H1 (cell line): ENCODE measurements at regions not wholly inside any gene's neighbourhood (a gene's known extent, or its start where the extent isn't known, plus 50 kb on each side); places are given as distances from the start of the nearest gene placed in this dataset.
"Not testable (repeated sequence)": the region's sequence is repeated elsewhere in the genome, so short reads cannot be mapped to it uniquely, and the experiment has no call there.

Experiments
- CTCF ChIA-PET: fragments of 300-600 bp; sonication (Branson Sonifier 250); formaldehyde crosslinking; loops from one replicate; lab custom pipeline; 2021; ENCODE audit not compliant: partially characterized antibody; lab: Charles Lee
- POLR2A ChIA-PET: fragments of 300-600 bp; sonication (Branson Sonifier 250); formaldehyde crosslinking; loops from one replicate; lab custom pipeline; 2021; ENCODE audit warnings: inconsistent platforms; ENCODE audit not compliant: partially characterized antibody; lab: Charles Lee
- DNase-seq, 2 experiments: peaks; one replicate each; pipeline versions ENCODE4 v3.0.0 to v3.0.0-alpha.2; 2010 to 2022; ENCODE audit warnings: low spot score in 2 of 2, low read depth in 1 of 2, mixed read lengths in 1 of 2
- FAIRE-seq: peaks from 2 replicates; lab custom pipeline; 2011; peaks lifted over from hg19 to GRCh38; lab: Jason Lieb, UNC
- H2AFZ ChIP-seq: 2 replicates; pipeline ENCODE4 v1.8.1; 2012; ENCODE audit warnings: low read length, inconsistent platforms
- H2AK5ac ChIP-seq: 2 replicates; pipeline ENCODE4 v1.6.1; 2013; ENCODE audit warnings: low read depth, low read length
- H2BK120ac ChIP-seq: replicated peaks from 2 replicates; pipeline ENCODE3; 2013; ENCODE audit warnings: low read depth, low read length, inconsistent platforms
- H2BK12ac ChIP-seq: 2 replicates; pipeline ENCODE4 v1.6.1; 2013; ENCODE audit warnings: low read depth, low read length
- H2BK15ac ChIP-seq: 2 replicates; pipeline ENCODE4 v1.6.1; 2013; ENCODE audit warnings: low read length
- H2BK20ac ChIP-seq: 2 replicates; pipeline ENCODE4 v1.6.1; 2013; ENCODE audit warnings: low read length
- H2BK5ac ChIP-seq: 2 replicates; pipeline ENCODE4 v1.6.1; 2013; ENCODE audit warnings: low read depth, low read length
- H3K14ac ChIP-seq: 2 replicates; pipeline ENCODE4 v1.6.1; 2013; ENCODE audit warnings: inconsistent platforms; ENCODE audit not compliant: insufficient read length
- H3K18ac ChIP-seq: 2 replicates; pipeline ENCODE4 v1.6.1; 2013; ENCODE audit warnings: low read length; ENCODE audit errors: extremely low read depth
- H3K23ac ChIP-seq: 2 replicates; pipeline ENCODE4 v1.6.1; 2013; ENCODE audit warnings: inconsistent platforms; ENCODE audit not compliant: insufficient read length
- H3K23me2 ChIP-seq: 2 replicates; pipeline ENCODE4 v1.6.1; 2013; ENCODE audit warnings: low read depth, low read length
- H3K27ac ChIP-seq: 2 replicates; pipeline ENCODE4 v1.6.1; 2011; ENCODE audit warnings: low read depth, low read length, inconsistent platforms
- H3K27me3 ChIP-seq, 4 experiments: replicated peaks in 1 of 4; 1 replicate in 1 of 4; 2 replicates in 3 of 4; pipeline versions ENCODE4 v1.6.1 to v1.8.1; 2011 to 2013; ENCODE audit warnings: low read length in 3 of 4, mild to moderate bottlenecking in 3 of 4, inconsistent platforms in 2 of 4, mixed read lengths in 2 of 4, moderate library complexity in 1 of 4; ENCODE audit not compliant: control insufficient read depth in 3 of 4, insufficient read depth in 3 of 4; ENCODE audit errors: extremely low read depth in 1 of 4
- H3K36me3 ChIP-seq, 4 experiments: 2 replicates each; pipeline versions ENCODE4 v1.6.1 to v1.8.1; 2011 to 2013; ENCODE audit warnings: mild to moderate bottlenecking in 4 of 4, low read length in 3 of 4, moderate library complexity in 2 of 4, control low read depth in 1 of 4, inconsistent platforms in 1 of 4; ENCODE audit not compliant: insufficient read depth in 4 of 4, control insufficient read depth in 2 of 4
- H3K4ac ChIP-seq: replicated peaks from 2 replicates; pipeline ENCODE3; 2013; ENCODE audit warnings: low read length, low read depth, mixed read lengths, inconsistent platforms; ENCODE audit not compliant: insufficient read length
- H3K4me1 ChIP-seq, 4 experiments: replicated peaks in 1 of 4; 1 replicate in 1 of 4; 2 replicates in 3 of 4; pipeline versions ENCODE4 v1.6.1 to v1.8.1; 2011 to 2013; ENCODE audit warnings: low read length in 3 of 4, inconsistent platforms in 2 of 4, mixed read lengths in 1 of 4; ENCODE audit not compliant: insufficient read depth in 4 of 4, control insufficient read depth in 3 of 4
- H3K4me2 ChIP-seq, 2 experiments: 2 replicates each; pipeline versions ENCODE4 v1.6.1 to v1.8.1; 2011 to 2013; ENCODE audit warnings: low read depth in 2 of 2, low read length in 2 of 2, control low read depth in 1 of 2, inconsistent platforms in 1 of 2, mild to moderate bottlenecking in 1 of 2; ENCODE audit not compliant: insufficient read depth in 1 of 2
- H3K4me3 ChIP-seq, 4 experiments: fragments of 200-600, 300-600 bp in 1 of 4; sonication (generic), shearing (Covaris generic), sonication (Bioruptor Twin) in 1 of 4; 2 replicates each; pipeline versions ENCODE4 v1.5.1 to v1.8.1; 2011 to 2016; ENCODE audit warnings: low read length in 4 of 4, low read depth in 3 of 4, control low read depth in 2 of 4, inconsistent platforms in 2 of 4, mild to moderate bottlenecking in 2 of 4, mixed read lengths in 1 of 4, moderate library complexity in 1 of 4; ENCODE audit not compliant: insufficient read depth in 2 of 4; ENCODE audit errors: extremely low read depth in 1 of 4
- H3K56ac ChIP-seq: replicated peaks from 2 replicates; pipeline ENCODE3; 2013; ENCODE audit warnings: low read depth, mild to moderate bottlenecking, mixed read lengths, low read length, inconsistent platforms; ENCODE audit not compliant: insufficient read length
- H3K79me1 ChIP-seq: 2 replicates; pipeline ENCODE4 v1.6.1; 2013; ENCODE audit warnings: low read depth, low read length, control low read depth
- H3K79me2 ChIP-seq, 2 experiments: 2 replicates each; pipeline versions ENCODE4 v1.6.1 to v1.8.1; 2012 to 2013; ENCODE audit warnings: low read length in 2 of 2, mild to moderate bottlenecking in 2 of 2, inconsistent platforms in 1 of 2; ENCODE audit not compliant: insufficient read depth in 2 of 2, control insufficient read depth in 1 of 2
- H3K9ac ChIP-seq, 4 experiments: replicated peaks in 1 of 4; 1 replicate in 1 of 4; 2 replicates in 3 of 4; pipeline versions ENCODE4 v1.6.1 to v1.8.1; 2011 to 2013; ENCODE audit warnings: low read depth in 3 of 4, low read length in 3 of 4, control low read depth in 2 of 4, mild to moderate bottlenecking in 2 of 4, moderate library complexity in 2 of 4, inconsistent platforms in 1 of 4; ENCODE audit errors: extremely low read depth in 1 of 4
- H3K9me3 ChIP-seq, 2 experiments: 2 replicates each; pipeline versions ENCODE4 v1.6.1 to v1.8.1; 2012 to 2013; ENCODE audit warnings: mild to moderate bottlenecking in 2 of 2, moderate library complexity in 2 of 2, control low read depth in 1 of 2, inconsistent platforms in 1 of 2, low read depth in 1 of 2, low read length in 1 of 2, mixed read lengths in 1 of 2; ENCODE audit not compliant: insufficient read depth in 2 of 2
- H4K20me1 ChIP-seq, 2 experiments: replicated peaks in 1 of 2; 2 replicates each; pipeline versions ENCODE3 to v1.8.1; 2011 to 2013; ENCODE audit warnings: inconsistent platforms in 2 of 2, low read length in 2 of 2, mild to moderate bottlenecking in 1 of 2; ENCODE audit not compliant: insufficient read depth in 2 of 2, control insufficient read depth in 1 of 2
- H4K5ac ChIP-seq: 2 replicates; pipeline ENCODE4 v1.6.1; 2013; ENCODE audit warnings: low read length, low read depth, mixed read lengths, inconsistent platforms; ENCODE audit not compliant: insufficient read length
- H4K8ac ChIP-seq: 2 replicates; pipeline ENCODE4 v1.8.0; 2013; ENCODE audit warnings: mild to moderate bottlenecking, moderate library complexity, low read length, inconsistent platforms; ENCODE audit not compliant: insufficient read depth; ENCODE audit errors: extremely low read depth
- H4K91ac ChIP-seq: replicated peaks from 2 replicates; pipeline ENCODE3; 2013; ENCODE audit warnings: low read length, mixed read lengths, inconsistent platforms; ENCODE audit not compliant: insufficient read length
- WGBS, 2 experiments: shearing (Covaris generic) in 1 of 2; methylation state at CpG; one replicate each; pipeline versions ENCODE4 v1.1.6 to v1.1.7; 2013 to 2015; ENCODE audit warnings: low lambda C conversion rate in 2 of 2, mixed read lengths in 2 of 2, inconsistent platforms in 1 of 2, low coverage in 1 of 2, missing lambda C conversion rate in 1 of 2; ENCODE audit not compliant: insufficient replicate concordance in 2 of 2, insufficient coverage in 1 of 2, insufficient read length in 1 of 2; ENCODE audit errors: extremely low coverage in 1 of 2, missing lambda C conversion rate in 1 of 2; 5-methylcytosine and 5-hydroxymethylcytosine counted together

GRCh38 chr16:46398559-46398958 is 222.6 kb downstream of the SHCBP1 start:
- POLR2A ChIA-PET, H3K36me3 ChIP-seq, H4K91ac ChIP-seq, H2BK5ac ChIP-seq, H2BK12ac ChIP-seq, H3K9me3 ChIP-seq, H3K4me3 ChIP-seq, H3K23me2 ChIP-seq, H3K79me2 ChIP-seq, H3K4me2 ChIP-seq, H3K23ac ChIP-seq, H4K8ac ChIP-seq, H3K27ac ChIP-seq, H2AFZ ChIP-seq, H3K4me1 ChIP-seq, H3K79me1 ChIP-seq, H3K9ac ChIP-seq, H2AK5ac ChIP-seq, H2BK20ac ChIP-seq, H4K5ac ChIP-seq, H3K27me3 ChIP-seq, H3K18ac ChIP-seq, H4K20me1 ChIP-seq, H2BK120ac ChIP-seq, H3K14ac ChIP-seq, H2BK15ac ChIP-seq, H3K4ac ChIP-seq, FAIRE-seq, H3K56ac ChIP-seq, CTCF ChIA-PET: not testable (repeated sequence)
- WGBS, 2 experiments, result 90 to 96% methylated on average over 7 to 18 of the region's 18 CpGs
- peak in 1 of 2 experiments; percentile 69 for DNase-seq

DNA sequence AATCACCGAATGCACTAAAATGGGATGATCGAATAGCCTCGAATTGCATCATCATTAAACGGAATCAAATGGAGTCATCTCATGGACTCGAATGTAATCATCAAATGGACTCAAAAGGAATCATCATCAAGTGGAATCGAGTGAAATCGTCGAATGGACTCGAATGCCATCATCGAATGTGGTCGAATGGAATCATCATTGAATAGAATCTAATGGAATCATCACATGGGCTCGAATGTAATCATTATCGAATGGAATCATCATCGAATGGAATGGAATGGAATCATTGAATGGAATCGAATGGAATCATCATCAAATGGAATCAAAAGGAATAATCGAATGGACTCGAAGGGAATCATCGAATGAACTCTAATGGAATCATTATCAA is 224.3 kb downstream of the SHCBP1 start:
- H3K23me2 ChIP-seq, H4K8ac ChIP-seq, H2BK12ac ChIP-seq, H3K9ac ChIP-seq, H2BK120ac ChIP-seq, H3K4me1 ChIP-seq, H3K4ac ChIP-seq, H2BK15ac ChIP-seq, POLR2A ChIA-PET, H4K5ac ChIP-seq, H2BK5ac ChIP-seq, H2AFZ ChIP-seq, H3K4me3 ChIP-seq, H4K91ac ChIP-seq, H3K79me1 ChIP-seq, H3K4me2 ChIP-seq, H3K56ac ChIP-seq, H3K27ac ChIP-seq, FAIRE-seq, H3K79me2 ChIP-seq, H3K18ac ChIP-seq, H2BK20ac ChIP-seq, H3K36me3 ChIP-seq, H2AK5ac ChIP-seq, H4K20me1 ChIP-seq, H3K23ac ChIP-seq, H3K27me3 ChIP-seq, H3K14ac ChIP-seq, CTCF ChIA-PET: not testable (repeated sequence)
- peaks cover 3 to 11% of the 10 kb centered on the region in 2 experiments; a peak in 3 of 4 replicates for H3K9me3 ChIP-seq
- 80% methylated on average over 15 of the region's 18 CpGs; no CpG with 5 or more reads in 1 of the 2 experiments for WGBS, 2 experiments
- DNase-seq, result peak in 1 of 2 experiments; percentile 36
